T-cell (primary cell): ENCODE measurements at regions not wholly inside any gene's neighbourhood (a gene's known extent, or its start where the extent isn't known, plus 50 kb on each side); places are given as distances from the start of the nearest gene placed in this dataset.

Experiments
- ATAC-seq, 4 experiments: fragments of 200-7000 bp in 3 of 4; fragments of 150-1000 bp in 1 of 4; cut with Tn5 transposase; replicated peaks in 1 of 4; 1 replicate in 3 of 4; 2 replicates in 1 of 4; pipeline ENCODE4 v1.10.0; 2021; ENCODE audit warnings: moderate library complexity in 3 of 4, mild to moderate bottlenecking in 2 of 4, moderate number of reproducible peaks in 1 of 4
- CTCF ChIA-PET, 2 donors: fragments of 300-600 bp; sonication (Branson Sonifier 250); formaldehyde crosslinking; loops; one replicate each; lab custom pipeline; 2022; ENCODE audit warnings: antibody characterized with exemption in 2 of 2; lab: Charles Lee
- POLR2A ChIA-PET, 2 donors: fragments of 300-600 bp; sonication (Branson Sonifier 250); formaldehyde crosslinking; loops; one replicate each; lab custom pipeline; 2022; ENCODE audit warnings: antibody characterized with exemption in 2 of 2; lab: Charles Lee
- DNase-seq, 35 experiments: peaks; one replicate each; pipeline versions ENCODE4 v3.0.0 to v3.0.0-alpha.2; 2013 to 2023
- H3K27ac ChIP-seq: one replicate; pipeline ENCODE4 v1.5.1; 2013; ENCODE audit warnings: low read length
- H3K27me3 ChIP-seq, 2 experiments: replicated peaks in 1 of 2; 1 replicate in 1 of 2; 2 replicates in 1 of 2; pipeline versions ENCODE4 v1.6.1 to v1.7.0; 2013; ENCODE audit warnings: low read length in 1 of 2, mixed read lengths in 1 of 2; ENCODE audit not compliant: control insufficient read depth in 2 of 2, insufficient read depth in 2 of 2; ENCODE audit errors: extremely low read depth in 1 of 2
- H3K36me3 ChIP-seq, 2 donors: 1 replicate in 1 of 2; 2 replicates in 1 of 2; pipeline versions ENCODE4 v1.6.1 to v1.7.0; 2013; ENCODE audit warnings: low read length in 1 of 2; ENCODE audit not compliant: control insufficient read depth in 2 of 2, insufficient read depth in 1 of 2; ENCODE audit errors: extremely low read depth in 1 of 2
- H3K4me1 ChIP-seq, 2 experiments: 1 replicate in 1 of 2; 2 replicates in 1 of 2; pipeline versions ENCODE4 v1.6.1 to v1.7.0; 2013; ENCODE audit warnings: low read length in 2 of 2, mixed read lengths in 1 of 2; ENCODE audit not compliant: insufficient read depth in 2 of 2, control insufficient read depth in 1 of 2; ENCODE audit errors: extremely low read depth in 1 of 2
- H3K4me3 ChIP-seq, 2 donors: 1 replicate in 1 of 2; 2 replicates in 1 of 2; pipeline versions ENCODE4 v1.5.1 to v1.7.0; 2013; ENCODE audit warnings: mild to moderate bottlenecking in 2 of 2, low read length in 1 of 2, moderate library complexity in 1 of 2; ENCODE audit not compliant: control insufficient read depth in 1 of 2; ENCODE audit errors: extremely low read depth in 1 of 2
- H3K9me3 ChIP-seq: 2 replicates; pipeline ENCODE4 v1.7.0; 2013
- H3K27ac Mint-ChIP-seq, 2 donors: one replicate each; pipeline ENCODE4 v1.8.0; 2020 to 2021; ENCODE audit warnings: mild to moderate bottlenecking in 2 of 2, mixed read lengths in 2 of 2
- H3K27me3 Mint-ChIP-seq, 2 donors: one replicate each; pipeline ENCODE4 v1.8.0; 2021 to 2022; ENCODE audit warnings: mixed read lengths in 2 of 2
- H3K36me3 Mint-ChIP-seq: one replicate; pipeline ENCODE4 v1.8.0; 2021; ENCODE audit warnings: mixed read lengths
- H3K4me1 Mint-ChIP-seq, 3 donors: one replicate each; pipeline ENCODE4 v1.8.0; 2020 to 2022; ENCODE audit warnings: mixed read lengths in 3 of 3, mild to moderate bottlenecking in 1 of 3
- H3K4me3 Mint-ChIP-seq, 3 donors: one replicate each; pipeline ENCODE4 v1.8.0; 2020 to 2022; ENCODE audit warnings: mild to moderate bottlenecking in 3 of 3, mixed read lengths in 3 of 3, moderate library complexity in 3 of 3
- H3K9me3 Mint-ChIP-seq, 3 donors: one replicate each; pipeline ENCODE4 v1.8.0; 2020 to 2022; ENCODE audit warnings: mixed read lengths in 3 of 3
- WGBS: methylation state at CpG from one replicate; pipeline ENCODE4 v1.1.5; 2013; ENCODE audit warnings: missing lambda C conversion rate; ENCODE audit not compliant: insufficient coverage; 5-methylcytosine and 5-hydroxymethylcytosine counted together

DNA sequence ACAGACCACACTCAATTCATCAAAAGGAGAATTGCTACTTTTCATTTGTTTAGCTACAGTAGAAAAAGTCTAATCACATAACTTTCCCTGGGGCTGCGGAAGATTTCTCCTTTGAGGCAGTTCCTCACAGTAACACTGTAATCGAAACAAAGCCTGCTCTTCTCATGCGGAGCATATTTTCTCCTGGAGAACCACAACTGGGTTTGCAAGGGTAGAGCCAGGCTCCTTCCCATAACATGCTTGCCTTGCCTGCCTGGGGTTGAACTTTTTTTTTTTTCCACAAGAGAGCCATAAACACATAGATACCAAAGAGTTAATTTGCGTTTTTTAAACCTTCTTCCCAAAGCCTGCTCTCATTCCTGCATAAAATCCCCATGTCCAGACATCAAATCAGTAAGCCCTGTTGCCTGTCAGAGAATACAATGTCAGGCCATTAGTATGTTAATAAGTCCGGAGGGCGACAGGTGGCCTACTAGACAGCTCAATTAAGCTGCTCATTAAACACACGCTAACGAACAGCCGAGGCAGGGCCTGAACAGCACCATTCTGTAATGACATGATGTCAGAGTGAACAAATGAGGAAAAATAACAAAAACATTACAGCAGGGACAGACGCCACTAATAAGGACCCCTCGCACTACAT lies 107.1 kb upstream of the OLIG2 start:
- Histone ChIP-seq H3K27me3 (no peaks in the 10 kb centered on the region), H3K27ac (no peak overlapping the region), H3K4me1 (peaks cover 18 to 20% of the 10 kb centered on the region in 2 experiments), H3K4me3 (no peak overlapping the region), H3K36me3 (no peaks in the 10 kb centered on the region), H3K9me3 (no peaks in the 10 kb centered on the region)
- ATAC-seq = no peak
- Mint-ChIP-seq H3K27ac (no peak overlapping the region), H3K27me3 (peaks cover 0 to 4% of the 10 kb centered on the region in 2 donors), H3K9me3 (no peaks in the 10 kb centered on the region), H3K4me1 (peaks cover 32 to 42% (median 37%) of the 10 kb centered on the region in 3 donors), H3K4me3 (no peak overlapping the region), H3K36me3 (no peaks in the 10 kb centered on the region)
- POLR2A ChIA-PET = interaction anchor here in 1 of 2 donors (0.6 to 0.7 kb wide), 2 partner anchors 393 to 642 kb away, joined by 3 to 9 read pairs; no protein-coding TSS in a partner anchor
- 92% methylated on average over 5 of the region's 11 CpGs for WGBS
- DNase-seq = no peak
- CTCF ChIA-PET = no interaction called here

DNA sequence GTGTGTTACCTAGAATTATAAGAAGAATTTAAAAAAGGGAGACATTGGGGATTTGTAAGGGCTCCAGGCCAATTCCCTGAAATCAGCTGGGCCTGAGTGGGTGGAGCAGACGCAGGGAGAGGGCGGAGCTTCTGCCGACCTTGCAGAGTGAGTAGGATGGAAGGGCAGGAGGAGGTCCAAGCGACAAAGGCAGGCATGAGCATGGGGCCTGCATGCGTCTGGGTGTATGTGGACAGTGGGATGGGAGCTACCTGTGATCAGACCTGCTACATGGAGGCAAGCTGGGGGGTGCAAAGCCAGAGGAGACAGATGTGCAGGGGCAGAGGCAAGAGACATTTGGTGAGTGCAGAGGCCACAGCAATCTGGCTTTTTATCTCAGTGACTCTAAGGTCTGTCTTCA lies 105.3 kb upstream of the OLIG2 start:
- WGBS = 84% methylated on average over 5 of the region's 5 CpGs
- no peaks in the 10 kb centered on the region for H3K27me3 ChIP-seq
- no peak overlapping the region for H3K27ac ChIP-seq
- CTCF ChIA-PET = interaction anchor here in 1 of 2 donors (1.4 kb wide), 1 partner anchor 11 kb away, joined by 3 read pairs; no protein-coding TSS in a partner anchor
- Mint-ChIP-seq H3K36me3 (peaks cover 8% of the 10 kb centered on the region), H3K4me3 (no peak overlapping the region), H3K27me3 (peaks cover 0 to 4% of the 10 kb centered on the region in 2 donors), H3K4me1 (peaks cover 14 to 23% (median 19%) of the 10 kb centered on the region in 3 donors), H3K27ac (no peak overlapping the region), H3K9me3 (peaks cover 4 to 10% (median 9%) of the 10 kb centered on the region in 3 donors)
- POLR2A ChIA-PET = no interaction called here
- H3K9me3 ChIP-seq = no peaks in the 10 kb centered on the region
- peaks cover 4 to 10% of the 10 kb centered on the region in 2 experiments for H3K4me1 ChIP-seq
- no peak for DNase-seq
- H3K36me3 ChIP-seq = no peaks in the 10 kb centered on the region
- no peak for ATAC-seq
- H3K4me3 ChIP-seq = no peak overlapping the region

DNA sequence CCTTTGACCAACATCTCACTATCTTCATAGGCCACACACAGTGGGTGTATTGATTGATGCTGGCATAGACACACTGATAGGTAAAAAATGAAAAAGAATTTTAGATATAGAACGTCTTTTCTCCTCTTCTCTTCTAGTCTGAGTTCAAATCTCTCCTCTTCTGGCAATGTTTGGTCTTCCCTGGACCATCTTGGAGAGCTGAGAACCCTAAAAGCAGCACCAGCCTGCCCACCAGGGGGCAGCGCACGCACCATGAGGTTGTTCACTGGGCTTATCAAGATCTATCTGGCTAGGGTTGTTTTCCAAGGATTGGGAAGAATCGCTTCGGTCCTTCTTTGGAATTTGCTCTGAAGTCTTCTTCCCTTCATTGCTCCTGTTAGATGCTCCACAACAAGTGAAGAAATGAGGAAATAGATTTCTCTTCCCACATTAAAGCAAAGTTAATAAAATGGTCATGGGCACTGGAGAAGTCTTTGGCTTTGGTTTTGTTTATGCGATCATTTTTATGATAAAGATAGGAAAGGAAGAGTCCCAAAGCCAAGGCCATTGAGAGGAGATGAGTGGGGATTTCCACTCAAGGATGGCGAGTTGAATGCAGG lies 104.0 kb upstream of the OLIG2 start:
- Histone ChIP-seq H3K27ac (no peak overlapping the region), H3K4me3 (no peak overlapping the region), H3K4me1 (no peaks in the 10 kb centered on the region), H3K9me3 (no peaks in the 10 kb centered on the region), H3K27me3 (no peaks in the 10 kb centered on the region), H3K36me3 (no peaks in the 10 kb centered on the region)
- POLR2A ChIA-PET = interaction anchor here in 1 of 2 donors (0.5 kb wide), 1 partner anchor 481 kb away, joined by 4 read pairs; no protein-coding TSS in a partner anchor
- Mint-ChIP-seq H3K9me3 (peaks cover 4 to 15% (median 14%) of the 10 kb centered on the region in 3 donors), H3K4me3 (no peak overlapping the region), H3K36me3 (peaks cover 8% of the 10 kb centered on the region), H3K4me1 (peaks cover 6 to 10% (median 7%) of the 10 kb centered on the region in 3 donors), H3K27me3 (peaks cover 0 to 4% of the 10 kb centered on the region in 2 donors), H3K27ac (no peak overlapping the region)
- CTCF ChIA-PET = interaction anchor here (0.5 to 1.4 kb wide), 4 partner anchors 10 to 233 kb away, joined by 3 to 5 read pairs (median 3); no protein-coding TSS in a partner anchor
- ATAC-seq = no peak
- peak in 25 of 35 experiments; percentile 13 to 64 (median 30) for DNase-seq
- WGBS = 90% methylated on average over 2 of the region's 7 CpGs

DNA sequence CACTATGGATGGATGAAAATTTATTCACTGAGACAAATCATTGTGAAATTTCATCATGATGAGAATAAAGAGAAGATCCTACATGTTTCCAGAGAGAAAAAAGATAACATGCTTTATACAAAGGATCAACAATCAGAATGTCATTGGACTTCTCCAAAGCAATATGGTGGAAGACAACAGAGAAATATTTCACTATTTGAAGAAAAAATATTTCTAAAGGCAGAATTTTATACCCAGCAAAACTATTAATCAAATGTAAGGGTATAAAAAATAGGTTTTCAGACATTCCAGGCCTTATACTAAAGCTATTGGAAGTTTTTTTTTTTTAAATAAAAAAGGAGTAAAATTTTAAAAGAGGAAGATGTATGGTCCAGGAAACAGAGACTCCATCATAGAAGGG lies 100.6 kb upstream of the OLIG2 start:
- ChIA-PET POLR2A (no interaction called here), CTCF (interaction anchor here in 1 of 2 donors (0.7 to 0.9 kb wide), 2 partner anchors 10 to 15 kb away, joined by 3 read pairs; no protein-coding TSS in a partner anchor)
- Mint-ChIP-seq H3K36me3 (peaks cover 8% of the 10 kb centered on the region), H3K27me3 (peaks cover 0 to 4% of the 10 kb centered on the region in 2 donors), H3K4me1 (peaks cover 7 to 12% (median 11%) of the 10 kb centered on the region in 3 donors), H3K9me3 (peaks cover 4 to 19% (median 14%) of the 10 kb centered on the region in 3 donors), H3K27ac (no peak overlapping the region), H3K4me3 (no peak overlapping the region)
- no peaks in the 10 kb centered on the region for H3K9me3 ChIP-seq
- no peaks in the 10 kb centered on the region for H3K36me3 ChIP-seq
- no peak overlapping the region for H3K27ac ChIP-seq
- no peak for ATAC-seq
- no peak overlapping the region for H3K4me3 ChIP-seq
- H3K27me3 ChIP-seq = no peaks in the 10 kb centered on the region
- no peak for DNase-seq
- H3K4me1 ChIP-seq = peaks cover 0 to 5% of the 10 kb centered on the region in 2 experiments

DNA sequence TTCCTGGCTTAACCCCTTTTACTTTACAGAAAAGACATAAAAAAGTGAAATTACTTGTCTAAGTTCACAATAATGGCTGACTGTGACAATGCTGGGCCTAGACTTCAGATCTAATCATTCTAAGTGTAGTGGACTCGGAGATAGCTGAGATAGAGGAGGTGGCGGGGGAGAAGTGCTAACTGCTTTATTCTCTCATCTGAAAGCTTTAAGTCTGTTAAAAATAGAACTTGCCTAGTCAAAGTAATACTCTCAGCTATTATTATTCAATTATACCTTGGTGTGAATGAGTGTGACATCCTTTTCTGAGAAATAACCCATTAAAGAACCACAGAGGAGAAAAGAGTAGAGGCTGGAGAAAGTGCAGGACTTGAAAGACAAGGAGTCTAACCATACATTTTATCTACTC lies 96.1 kb upstream of the OLIG2 start:
- no peak overlapping the region for H3K4me3 ChIP-seq
- DNase-seq (peak in 1 of 35 experiments; percentile 24), ATAC-seq (no peak)
- peak overlapping the region; percentile 79 to 82 for H3K27ac Mint-ChIP-seq
- ChIA-PET CTCF (interaction anchor here in 1 of 2 donors (0.6 to 2.5 kb wide), 2 partner anchors 11 to 1141 kb away, joined by 3 to 10 read pairs; no protein-coding TSS in a partner anchor), POLR2A (no interaction called here)
- no peaks in the 10 kb centered on the region for H3K9me3 ChIP-seq
- peak overlapping the region in 1 of 3 donors; percentile 31 for H3K4me3 Mint-ChIP-seq
- peak overlapping the region; percentile 46 for H3K27ac ChIP-seq
- peaks cover under 1 to 14% (median 10%) of the 10 kb centered on the region in 3 donors for H3K9me3 Mint-ChIP-seq
- H3K4me1 Mint-ChIP-seq = peaks cover 27 to 37% (median 35%) of the 10 kb centered on the region in 3 donors
- peaks cover 4% of the 10 kb centered on the region for H3K36me3 Mint-ChIP-seq
- no peaks in the 10 kb centered on the region for H3K27me3 ChIP-seq
- no CpG with 5 or more reads among the region's 2 CpGs for WGBS
- peaks cover 11 to 48% of the 10 kb centered on the region in 2 experiments for H3K4me1 ChIP-seq
- no peaks in the 10 kb centered on the region for H3K27me3 Mint-ChIP-seq
- H3K36me3 ChIP-seq = no peaks in the 10 kb centered on the region

DNA sequence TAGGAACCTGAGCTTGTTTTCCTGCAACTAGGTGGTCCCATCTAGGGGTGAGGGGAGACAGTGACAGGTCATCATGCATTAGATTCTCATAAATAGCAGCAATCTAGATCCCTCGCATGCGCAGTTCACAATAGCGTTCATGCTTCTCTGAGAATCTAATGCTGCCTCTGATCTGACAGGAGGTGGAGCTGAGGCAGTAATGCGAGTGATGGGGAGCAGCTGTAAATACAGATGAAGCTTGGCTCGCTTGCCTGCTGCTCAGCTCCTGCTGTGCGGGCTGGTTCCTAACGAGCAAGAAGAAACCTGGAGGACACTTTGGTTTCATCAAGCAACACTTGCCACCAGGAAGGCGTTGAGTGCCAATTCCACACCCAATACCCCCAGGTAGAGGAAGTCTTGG lies 95.1 kb upstream of the OLIG2 start:
- H3K4me3 Mint-ChIP-seq = no peak overlapping the region
- H3K4me1 Mint-ChIP-seq = peaks cover 27 to 37% (median 35%) of the 10 kb centered on the region in 3 donors
- 91% methylated on average over 7 of the region's 8 CpGs for WGBS
- ATAC-seq (no peak), DNase-seq (no peak)
- no peak overlapping the region for H3K4me3 ChIP-seq
- CTCF ChIA-PET = interaction anchor here (0.6 to 2.5 kb wide), 2 partner anchors 10 to 92 kb away, joined by 10 to 16 read pairs; no protein-coding TSS in a partner anchor
- H3K9me3 ChIP-seq = no peaks in the 10 kb centered on the region
- peaks cover 0 to 10% (median 2%) of the 10 kb centered on the region in 3 donors for H3K9me3 Mint-ChIP-seq
- H3K27me3 ChIP-seq = no peaks in the 10 kb centered on the region
- no peaks in the 10 kb centered on the region for H3K36me3 ChIP-seq
- H3K27ac Mint-ChIP-seq = peak overlapping the region in 1 of 2 donors; percentile 15
- no peaks in the 10 kb centered on the region for H3K27me3 Mint-ChIP-seq
- POLR2A ChIA-PET = interaction anchor here in 1 of 2 donors (0.6 kb wide), 1 partner anchor 1018 kb away, joined by 8 read pairs; no protein-coding TSS in a partner anchor
- no peak overlapping the region for H3K27ac ChIP-seq
- H3K36me3 Mint-ChIP-seq = no peaks in the 10 kb centered on the region
- H3K4me1 ChIP-seq = peaks cover 11 to 48% of the 10 kb centered on the region in 2 experiments
